A673 (cell line): ENCODE measurements at regions not wholly inside any gene's neighbourhood (a gene's known extent, or its start where the extent isn't known, plus 50 kb on each side); places are given as distances from the start of the nearest gene placed in this dataset.
"Not testable (repeated sequence)": the region's sequence is repeated elsewhere in the genome, so short reads cannot be mapped to it uniquely, and the experiment has no call there.

Source experiments
- BruUV-seq: library from RNA; stranded (reverse); fragments of 400-500 nt; replicated peaks from 2 replicates; lab custom pipeline; 2021; lab: Mats Ljungman, UMichigan
- CTCF ChIA-PET: fragments of 300-600 bp; sonication (Branson Sonifier 250); formaldehyde crosslinking; loops from one replicate; lab custom pipeline; 2022; ENCODE audit warnings: antibody characterized with exemption; lab: Charles Lee
- POLR2A ChIA-PET: fragments of 300-600 bp; sonication (Branson Sonifier 250); formaldehyde crosslinking; loops from one replicate; lab custom pipeline; 2022; ENCODE audit warnings: antibody characterized with exemption; ENCODE audit not compliant: low non-redundant PET; lab: Charles Lee
- DNase-seq: peaks from one replicate; pipeline ENCODE4 v3.0.0-alpha.2; 2015; ENCODE audit warnings: low spot score
- H3K27ac ChIP-seq: fragments of 200-600 bp; sonication (generic); 2 replicates; pipeline ENCODE4 v1.5.1; 2016; ENCODE audit warnings: mixed run types, low read depth, mild to moderate bottlenecking, mixed read lengths, antibody characterized with exemption, low read length; ENCODE audit not compliant: poor library complexity, severe bottlenecking
- H3K27me3 ChIP-seq: fragments of 200-600 bp; sonication (generic); replicated peaks from 2 replicates; pipeline ENCODE4 v1.6.1; 2017; ENCODE audit warnings: mixed run types, low read depth, mild to moderate bottlenecking, mixed read lengths, antibody characterized with exemption, low read length; ENCODE audit not compliant: insufficient read depth, poor library complexity
- H3K36me3 ChIP-seq: fragments of 200-600 bp; sonication (generic); 2 replicates; pipeline ENCODE4 v1.6.1; 2016; ENCODE audit warnings: mixed run types, mild to moderate bottlenecking, mixed read lengths, antibody characterized with exemption, low read length; ENCODE audit not compliant: insufficient read depth, poor library complexity, severe bottlenecking
- H3K4me1 ChIP-seq: fragments of 200-600 bp; sonication (generic); 2 replicates; pipeline ENCODE4 v1.6.1; 2017; ENCODE audit warnings: mixed run types, mild to moderate bottlenecking, mixed read lengths, antibody characterized with exemption, low read length; ENCODE audit not compliant: insufficient read depth, poor library complexity, severe bottlenecking
- H3K4me3 ChIP-seq: fragments of 200-600 bp; sonication (generic); 2 replicates; pipeline ENCODE4 v1.5.1; 2016; ENCODE audit warnings: low read depth, mixed run types, mild to moderate bottlenecking, mixed read lengths, low read length; ENCODE audit not compliant: poor library complexity, severe bottlenecking
- H3K9me3 ChIP-seq: fragments of 200-600 bp; sonication (generic); 2 replicates; pipeline ENCODE4 v1.6.1; 2016; ENCODE audit warnings: mixed run types, low read depth, mild to moderate bottlenecking, mixed read lengths, antibody characterized with exemption, low read length; ENCODE audit not compliant: poor library complexity, severe bottlenecking
- EZH2 ChIP-seq: fragments of 200-600 bp; sonication (generic); IDR thresholded peaks from 2 replicates; pipeline ENCODE4 v1.6.1; 2017; ENCODE audit warnings: borderline replicate concordance, low read depth, mild to moderate bottlenecking, mixed read lengths, antibody characterized with exemption, low read length; ENCODE audit not compliant: poor library complexity, severe bottlenecking
- intact Hi-C: fragments of 100-400 bp; cut with micrococcal nuclease; formaldehyde crosslinking; loops from one replicate; pipeline ENCODE4 v1.10.0; 2022; ENCODE audit not compliant: unreplicated experiment
- TF ChIP-seq, protein P1 (sequence below): fragments of 300-800, 200-600 bp; sonication (generic); conservative IDR thresholded peaks from 2 replicates; pipeline ENCODE4 v1.5.1; 2017; ENCODE audit warnings: low read depth, mild to moderate bottlenecking, antibody characterized with exemption, low read length, moderate library complexity, mixed read lengths

- no peaks in the 10 kb centered on the region for H3K36me3 ChIP-seq
- BruUV-seq = no TSS peak
- intact Hi-C loops = no loop called here
- ChIA-PET POLR2A (no interaction called here), CTCF (no interaction called here)
- no peak for TF ChIP-seq EZH2
- TF ChIP-seq, protein P1, sequence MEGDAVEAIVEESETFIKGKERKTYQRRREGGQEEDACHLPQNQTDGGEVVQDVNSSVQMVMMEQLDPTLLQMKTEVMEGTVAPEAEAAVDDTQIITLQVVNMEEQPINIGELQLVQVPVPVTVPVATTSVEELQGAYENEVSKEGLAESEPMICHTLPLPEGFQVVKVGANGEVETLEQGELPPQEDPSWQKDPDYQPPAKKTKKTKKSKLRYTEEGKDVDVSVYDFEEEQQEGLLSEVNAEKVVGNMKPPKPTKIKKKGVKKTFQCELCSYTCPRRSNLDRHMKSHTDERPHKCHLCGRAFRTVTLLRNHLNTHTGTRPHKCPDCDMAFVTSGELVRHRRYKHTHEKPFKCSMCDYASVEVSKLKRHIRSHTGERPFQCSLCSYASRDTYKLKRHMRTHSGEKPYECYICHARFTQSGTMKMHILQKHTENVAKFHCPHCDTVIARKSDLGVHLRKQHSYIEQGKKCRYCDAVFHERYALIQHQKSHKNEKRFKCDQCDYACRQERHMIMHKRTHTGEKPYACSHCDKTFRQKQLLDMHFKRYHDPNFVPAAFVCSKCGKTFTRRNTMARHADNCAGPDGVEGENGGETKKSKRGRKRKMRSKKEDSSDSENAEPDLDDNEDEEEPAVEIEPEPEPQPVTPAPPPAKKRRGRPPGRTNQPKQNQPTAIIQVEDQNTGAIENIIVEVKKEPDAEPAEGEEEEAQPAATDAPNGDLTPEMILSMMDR = no peak
- H3K27me3 ChIP-seq = no peaks in the 10 kb centered on the region
- H3K27ac ChIP-seq = no peak overlapping the region
- no peak overlapping the region for H3K4me3 ChIP-seq
- H3K9me3 ChIP-seq = no peaks in the 10 kb centered on the region
- no peaks in the 10 kb centered on the region for H3K4me1 ChIP-seq
- no peak for DNase-seq
Measured at GRCh38 chr5:155661859-155662258, 648.3 kb downstream of the KIF4B start.

- ChIA-PET POLR2A (no interaction called here), CTCF (no interaction called here)
- no peak for TF ChIP-seq EZH2
- TF ChIP-seq, protein P1 = no peak
- H3K4me1 ChIP-seq = no peaks in the 10 kb centered on the region
- no peak overlapping the region for H3K27ac ChIP-seq
- H3K36me3 ChIP-seq = no peaks in the 10 kb centered on the region
- no peak overlapping the region for H3K4me3 ChIP-seq
- H3K27me3 ChIP-seq = no peaks in the 10 kb centered on the region
- no peaks in the 10 kb centered on the region for H3K9me3 ChIP-seq
- no peak for DNase-seq
- no TSS peak for BruUV-seq
- intact Hi-C loops = no loop called here
Measured at GRCh38 chr5:155665361-155665760, 651.8 kb downstream of the KIF4B start.

GRCh38 chr5:155672001-155672400 lies 655.0 kb upstream of the SGCD start:
- H3K4me3 ChIP-seq, POLR2A ChIA-PET, H3K27me3 ChIP-seq, H3K27ac ChIP-seq, H3K36me3 ChIP-seq, DNase-seq, CTCF ChIA-PET, BruUV-seq, intact Hi-C loops, H3K4me1 ChIP-seq, H3K9me3 ChIP-seq: not testable (repeated sequence)

GRCh38 chr5:155676967-155677366 lies 650.0 kb upstream of the SGCD start:
- Histone ChIP-seq H3K27ac (no peak overlapping the region), H3K9me3 (no peaks in the 10 kb centered on the region), H3K27me3 (no peaks in the 10 kb centered on the region), H3K4me3 (no peak overlapping the region), H3K36me3 (no peaks in the 10 kb centered on the region), H3K4me1 (no peaks in the 10 kb centered on the region)
- CTCF ChIA-PET = no interaction called here
- TF ChIP-seq, protein P1 = no peak
- TF ChIP-seq EZH2 = no peak
- no peak for DNase-seq
- POLR2A ChIA-PET = no interaction called here
- no TSS peak for BruUV-seq
- intact Hi-C loops = no loop called here
